CD4-positive, alpha-beta T cell treated with Interleukin-10 for 1 hour (primary cell): ENCODE measurements at regions not wholly inside any gene's neighbourhood (a gene's known extent, or its start where the extent isn't known, plus 50 kb on each side); places are given as distances from the start of the nearest gene placed in this dataset.
"Not testable (repeated sequence)": the region's sequence is repeated elsewhere in the genome, so short reads cannot be mapped to it uniquely, and the experiment has no call there.

Experiments used
- DNase-seq: peaks from one replicate; pipeline ENCODE4 v3.0.0-alpha.2; 2020

DNA sequence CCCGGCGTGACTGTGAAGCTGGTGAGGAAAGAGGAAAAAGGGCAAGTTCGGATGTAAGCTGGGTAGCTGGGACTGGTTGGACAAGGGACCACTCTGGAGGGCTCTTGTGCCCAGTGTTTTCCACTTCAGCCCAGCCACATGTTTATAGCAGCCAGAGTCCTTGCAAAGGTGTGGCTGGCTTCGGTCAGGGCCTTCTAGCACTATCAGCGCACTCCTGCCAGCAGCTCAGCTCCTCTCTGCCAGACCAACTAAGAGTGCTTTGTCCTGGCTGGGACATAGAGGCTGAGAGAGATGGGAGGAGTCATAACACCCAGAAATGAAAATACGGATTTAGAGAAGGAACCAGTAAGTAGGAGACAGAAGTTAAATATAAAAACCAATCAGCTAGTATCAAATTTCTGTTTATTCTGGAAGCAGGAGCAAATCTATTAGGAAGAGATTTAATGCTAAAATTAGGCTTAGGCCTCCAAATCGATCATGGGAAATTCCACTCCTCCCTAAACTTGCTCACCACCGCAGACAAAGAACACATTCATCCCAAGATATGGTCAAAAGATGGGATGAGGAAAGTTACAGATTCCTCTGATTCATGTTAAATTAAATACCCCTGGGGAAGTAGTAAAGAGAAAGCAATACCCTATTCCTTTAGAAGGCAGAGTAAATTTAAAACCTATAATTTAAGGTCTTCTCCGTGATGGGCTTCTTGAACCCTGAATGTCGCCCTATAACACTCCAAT lies 135.0 kb downstream of the RALA start:
- no peak for DNase-seq

DNA sequence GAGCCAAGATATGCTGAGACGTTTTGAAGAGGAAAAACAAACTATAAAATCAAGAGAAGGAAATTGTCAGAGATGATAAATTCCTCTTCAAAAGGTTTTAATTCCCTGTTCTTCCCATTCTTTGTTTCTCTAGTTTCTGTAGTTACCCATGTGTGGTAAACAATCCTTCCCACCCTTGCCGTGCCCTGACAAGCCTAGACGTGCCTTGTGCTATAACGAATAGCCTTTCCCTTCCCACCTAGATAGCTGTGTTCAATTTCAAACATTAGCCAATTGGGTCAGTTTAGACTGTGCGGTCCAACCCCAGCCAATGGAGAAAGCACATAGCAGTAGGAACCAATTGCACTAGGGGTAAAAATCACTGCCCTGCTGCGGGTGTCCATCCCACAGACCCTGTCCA lies 138.1 kb downstream of the RALA start:
- DNase-seq: no peak

DNA sequence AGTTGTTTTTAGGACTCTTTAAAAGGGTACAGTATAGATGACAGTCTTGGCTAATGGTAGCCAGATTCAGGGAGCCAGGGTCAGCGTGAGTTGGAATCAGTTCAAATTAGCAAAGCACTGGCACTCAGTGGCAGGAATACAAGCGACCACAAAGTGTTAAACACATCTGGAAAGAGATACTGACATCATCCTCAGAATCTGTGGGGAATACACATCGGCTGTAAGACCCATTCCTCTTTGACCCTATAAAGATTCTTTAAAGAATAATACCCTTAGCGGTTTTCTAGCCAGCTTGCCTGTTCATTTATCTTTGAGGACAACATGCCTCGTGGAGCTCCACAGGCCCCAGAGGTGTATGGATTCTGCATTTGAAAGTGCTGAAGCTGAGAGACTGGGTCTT lies 139.1 kb downstream of the RALA start:
- not testable (repeated sequence) for DNase-seq

DNA sequence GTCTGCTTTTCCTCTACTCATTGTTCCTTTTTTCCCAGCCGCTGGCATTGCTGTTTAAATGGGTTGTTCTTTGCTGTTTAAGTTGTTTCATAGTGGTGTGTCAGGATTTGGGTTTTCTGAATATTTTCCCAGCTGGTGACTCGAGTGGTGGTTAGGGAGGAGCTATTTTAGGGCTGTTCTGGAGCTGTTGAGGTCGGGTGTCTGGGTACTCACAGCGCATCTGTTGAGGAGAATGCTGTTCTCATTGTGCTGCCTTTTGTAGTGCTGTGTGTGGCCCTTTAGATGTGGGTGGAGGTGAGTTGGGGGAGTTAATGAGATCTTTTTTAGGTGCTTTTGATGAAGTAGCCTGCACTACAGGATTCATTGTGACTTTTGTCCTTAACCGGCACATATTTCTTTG lies 139.5 kb downstream of the RALA start:
- not testable (repeated sequence) for DNase-seq

DNA sequence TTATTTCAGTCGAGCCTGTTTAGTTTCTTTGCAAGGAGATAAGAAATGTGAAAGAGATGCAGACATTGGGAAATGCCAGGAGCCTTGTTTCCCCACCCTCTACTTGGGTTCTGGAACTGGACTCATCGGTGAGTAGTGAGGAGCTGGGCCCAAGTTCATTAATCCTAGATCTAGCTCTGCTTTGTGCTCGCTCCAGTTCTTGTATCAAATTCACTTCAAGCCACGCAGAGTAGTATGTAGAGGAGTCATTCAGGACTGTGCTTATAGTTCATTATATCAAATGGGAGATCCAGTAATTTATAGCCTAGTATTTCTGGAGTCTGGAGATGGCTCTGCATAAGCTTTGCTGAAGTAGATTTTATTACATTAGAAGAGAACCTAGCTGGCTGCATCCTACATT lies 142.5 kb downstream of the RALA start:
- not testable (repeated sequence) for DNase-seq

DNA sequence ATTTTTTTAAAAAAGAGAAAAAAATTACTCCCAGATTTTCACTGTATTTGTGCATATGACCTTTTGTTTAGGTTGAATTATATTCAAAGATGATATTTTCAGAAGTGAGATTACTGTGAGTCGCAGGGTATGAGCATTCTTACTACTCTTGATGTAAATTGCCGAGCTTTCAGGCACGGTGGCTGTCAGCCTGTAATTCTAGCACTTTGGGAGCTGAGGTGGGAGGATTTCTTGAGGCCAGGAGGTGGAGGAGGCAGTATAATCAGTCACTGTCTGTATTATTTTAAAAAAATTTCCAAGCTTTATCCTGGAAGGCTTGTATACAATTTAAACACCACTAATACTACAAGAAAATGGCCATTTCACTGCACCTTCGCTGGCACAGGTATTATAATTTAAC lies 145.1 kb downstream of the RALA start:
- not testable (repeated sequence) for DNase-seq

DNA sequence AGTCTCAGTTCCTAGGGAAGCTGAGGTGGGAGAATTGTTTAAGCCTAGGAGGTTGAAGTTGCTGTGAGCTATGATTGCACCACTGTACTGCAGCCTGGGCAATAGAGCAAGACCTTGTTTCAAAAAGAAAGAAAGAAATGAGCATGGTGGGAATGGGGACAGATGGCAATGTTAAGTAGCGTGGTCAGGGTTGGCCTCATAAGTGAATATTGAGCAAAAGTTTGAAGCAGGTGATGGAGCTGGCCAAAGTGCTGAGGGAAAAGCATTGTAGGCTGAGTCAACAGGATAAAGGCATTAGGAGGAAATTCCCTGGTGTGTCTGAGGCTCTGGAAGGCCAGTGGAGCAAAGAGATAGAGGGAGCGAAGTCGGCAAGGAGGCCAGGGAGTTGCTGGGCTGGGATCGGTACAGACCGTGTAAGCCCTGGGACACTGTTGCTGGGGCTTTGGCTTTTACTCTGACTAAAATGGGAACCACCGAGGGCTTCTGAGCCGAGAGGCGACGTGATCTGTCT lies 151.0 kb downstream of the RALA start:
- not testable (repeated sequence) for DNase-seq

DNA sequence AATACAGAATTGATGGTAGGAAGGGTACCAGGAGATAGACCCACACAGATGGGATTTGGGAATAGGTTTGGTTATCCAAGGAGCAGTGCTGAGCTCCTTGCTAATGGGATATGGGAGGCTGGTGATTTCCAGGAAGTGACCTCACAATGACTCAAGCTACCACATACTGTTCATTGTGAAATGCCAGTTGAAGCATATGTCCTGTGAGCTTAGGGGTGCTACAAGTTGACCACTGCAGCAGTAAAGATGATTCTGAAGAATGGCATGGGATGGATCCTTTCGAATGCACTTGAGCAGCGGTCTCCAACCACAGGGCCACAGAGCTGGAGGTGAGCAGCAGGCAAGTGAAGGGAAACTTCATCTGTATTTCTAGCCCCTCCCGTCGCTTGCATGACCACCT lies 158.2 kb downstream of the RALA start:
- not testable (repeated sequence) for DNase-seq

DNA sequence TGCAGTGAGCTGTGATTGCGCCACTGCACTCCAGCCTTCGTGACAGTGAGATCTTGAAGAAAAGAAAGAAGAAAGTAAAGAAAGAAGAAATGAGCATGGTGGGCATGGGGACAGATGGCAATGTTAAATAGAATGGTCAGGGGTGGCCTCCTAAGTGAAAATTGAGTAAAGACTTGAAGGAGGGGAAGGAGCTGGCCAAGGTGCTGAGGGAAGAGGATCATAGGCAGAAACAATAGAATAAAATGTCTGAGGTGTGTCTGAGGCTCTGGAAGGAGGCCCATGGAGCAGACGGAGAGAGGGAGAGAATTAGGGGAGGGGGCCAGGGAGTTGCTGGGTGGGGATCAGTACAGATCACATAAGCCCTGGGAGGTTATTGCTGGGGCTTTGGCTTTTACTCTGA lies 163.1 kb downstream of the RALA start:
- not testable (repeated sequence) for DNase-seq

DNA sequence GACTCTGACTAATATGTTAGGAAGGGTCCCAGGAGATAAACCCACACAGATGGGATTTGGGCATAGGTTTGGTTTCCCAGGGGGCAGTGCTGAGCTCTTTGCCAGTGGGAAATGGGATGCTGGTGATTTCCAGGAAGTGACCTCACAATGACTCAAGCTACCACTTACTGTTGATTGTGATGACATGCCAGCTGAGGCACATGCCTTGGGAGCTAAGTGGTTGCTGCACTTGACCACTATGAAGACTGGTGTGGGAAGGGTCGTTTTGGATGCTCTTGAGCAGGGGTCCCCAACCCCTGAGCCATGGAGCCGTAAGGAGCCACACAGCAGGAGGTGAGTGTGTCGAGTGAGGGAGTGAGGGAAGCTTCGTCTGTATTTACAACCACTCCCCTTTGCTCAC lies 159.0 kb upstream of the CDK13 start:
- not testable (repeated sequence) for DNase-seq

DNA sequence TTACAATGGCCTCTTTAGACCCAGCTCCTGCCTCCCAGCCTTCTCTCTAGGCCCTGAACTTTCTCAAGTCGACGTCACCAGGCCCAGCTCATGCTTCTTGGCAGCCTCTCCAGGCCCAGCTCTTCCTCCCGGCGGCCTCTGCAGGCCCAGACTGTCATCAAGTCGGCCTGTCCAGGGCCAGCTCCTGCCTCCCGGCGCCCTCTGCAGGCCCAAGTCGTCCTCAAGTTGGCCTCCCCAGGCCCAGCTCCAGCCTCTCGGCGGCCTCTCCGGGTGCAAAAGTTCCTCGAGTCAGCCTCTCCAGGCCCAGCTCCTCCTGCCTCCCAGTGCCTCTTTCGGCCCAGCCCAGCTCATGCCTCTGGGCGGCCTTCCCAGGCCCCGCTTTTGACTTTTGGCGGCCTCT lies 158.1 kb upstream of the CDK13 start:
- DNase-seq: not testable (repeated sequence)

DNA sequence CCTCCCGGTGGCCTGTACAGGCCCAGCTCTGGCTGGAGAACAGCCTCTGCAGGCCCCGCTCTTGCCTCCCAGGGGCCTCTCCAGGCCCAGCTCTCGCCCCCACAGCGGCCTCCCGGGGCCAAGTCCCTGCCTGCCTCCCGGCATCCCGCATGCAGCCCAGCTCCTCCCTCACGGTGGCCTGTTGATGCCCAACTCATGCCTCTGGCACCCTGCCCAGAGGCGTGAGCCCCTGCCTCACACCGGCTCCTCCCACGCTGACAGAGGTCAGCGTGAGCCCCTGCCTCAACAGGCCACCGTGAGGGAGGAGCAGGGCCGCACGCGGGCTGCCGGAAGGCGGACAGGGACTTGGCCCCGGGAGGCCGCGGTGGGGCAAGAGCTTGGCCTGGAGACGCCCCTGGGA lies 157.0 kb upstream of the CDK13 start:
- not testable (repeated sequence) for DNase-seq

DNA sequence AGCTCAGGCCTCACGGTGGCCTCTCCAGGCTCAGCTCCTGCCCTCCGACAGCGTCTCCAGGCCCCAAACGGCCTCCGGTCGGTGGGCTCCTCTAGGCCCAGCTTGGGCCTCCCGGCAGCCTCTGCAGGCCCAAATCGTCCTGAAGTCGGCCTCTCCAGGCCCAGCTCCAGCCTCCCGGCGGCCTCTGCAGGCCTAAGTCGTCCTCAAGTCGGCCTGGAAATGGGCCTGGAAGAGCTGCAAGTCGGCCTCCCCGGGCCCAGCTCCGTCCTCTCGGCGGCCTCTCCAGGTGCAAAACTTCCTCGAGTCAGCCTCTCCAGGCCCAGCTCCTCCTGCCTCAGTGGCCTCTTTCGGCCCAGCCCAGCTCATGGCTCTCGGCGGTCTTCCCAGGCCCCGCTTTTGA lies 156.2 kb upstream of the CDK13 start:
- DNase-seq: not testable (repeated sequence)

DNA sequence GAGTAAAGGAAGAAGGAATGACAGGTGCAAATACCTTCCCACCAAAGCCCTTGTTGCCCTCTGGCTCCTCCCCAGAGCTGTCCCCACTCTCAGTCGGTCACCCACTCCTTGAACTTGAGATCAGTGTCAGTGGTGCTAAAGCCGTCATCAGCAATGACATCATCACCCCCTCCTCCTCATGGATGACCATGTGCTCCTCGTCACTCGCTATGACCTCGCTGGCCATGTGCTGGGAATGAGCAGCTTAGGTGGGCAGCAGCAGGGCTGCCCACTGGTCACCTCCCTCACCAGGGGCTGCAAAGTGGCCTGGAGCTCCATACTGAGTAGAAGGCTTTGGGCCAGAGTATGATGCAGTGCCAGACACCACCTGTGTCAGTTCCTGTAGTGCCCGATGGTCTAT lies 153.1 kb upstream of the CDK13 start:
- DNase-seq: not testable (repeated sequence)

DNA sequence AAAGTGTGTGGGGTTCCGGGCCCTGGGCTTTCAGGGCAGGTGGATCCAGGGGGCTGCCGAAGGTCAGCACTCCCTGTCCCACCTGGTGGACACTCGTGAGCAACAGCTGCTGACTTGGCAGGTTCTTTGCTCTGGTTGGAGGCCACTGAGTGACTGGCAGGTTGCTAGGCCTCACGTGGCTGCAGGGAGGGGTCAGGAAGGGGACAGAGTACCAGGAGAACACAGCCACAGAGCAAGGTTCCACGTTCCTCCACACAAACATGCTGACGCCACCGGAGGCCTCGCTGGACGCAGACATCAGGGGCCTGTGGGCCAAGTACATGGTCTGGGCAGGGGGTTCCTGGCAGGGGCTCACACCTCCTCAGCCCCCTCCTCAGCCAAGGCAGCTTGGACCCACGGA lies 152.0 kb upstream of the CDK13 start:
- DNase-seq: not testable (repeated sequence)

DNA sequence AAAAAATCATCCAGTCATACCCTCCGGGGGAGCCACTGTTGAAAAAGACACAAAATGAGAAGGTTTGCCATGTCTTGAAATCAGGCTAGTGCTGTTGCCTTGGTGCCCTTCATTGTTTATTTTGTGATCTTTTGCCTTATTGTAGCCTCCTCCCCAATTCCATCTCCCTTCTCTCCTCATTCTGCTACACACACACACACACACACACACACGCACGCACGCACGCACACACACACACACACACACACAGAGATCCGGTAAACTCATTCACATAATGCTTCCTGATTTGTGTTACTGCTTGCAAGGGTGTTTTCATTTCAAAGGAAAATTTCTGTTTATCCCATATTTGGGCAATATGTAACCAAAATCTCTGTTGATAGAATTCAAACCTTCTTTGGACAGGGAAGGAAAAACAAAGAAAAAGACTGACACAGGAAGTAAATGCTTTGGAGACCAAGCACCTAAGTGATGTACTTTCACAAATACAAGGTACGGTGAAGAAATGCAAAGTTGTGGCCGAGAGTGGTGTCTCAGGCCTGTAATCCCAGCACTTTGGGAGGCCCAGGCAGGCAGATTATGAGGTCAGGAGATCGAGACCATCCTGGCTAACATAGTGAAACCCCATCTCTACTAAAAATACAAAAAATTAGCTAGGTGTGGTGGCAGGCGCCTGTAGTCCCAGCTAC lies 141.1 kb upstream of the CDK13 start:
- no peak for DNase-seq

DNA sequence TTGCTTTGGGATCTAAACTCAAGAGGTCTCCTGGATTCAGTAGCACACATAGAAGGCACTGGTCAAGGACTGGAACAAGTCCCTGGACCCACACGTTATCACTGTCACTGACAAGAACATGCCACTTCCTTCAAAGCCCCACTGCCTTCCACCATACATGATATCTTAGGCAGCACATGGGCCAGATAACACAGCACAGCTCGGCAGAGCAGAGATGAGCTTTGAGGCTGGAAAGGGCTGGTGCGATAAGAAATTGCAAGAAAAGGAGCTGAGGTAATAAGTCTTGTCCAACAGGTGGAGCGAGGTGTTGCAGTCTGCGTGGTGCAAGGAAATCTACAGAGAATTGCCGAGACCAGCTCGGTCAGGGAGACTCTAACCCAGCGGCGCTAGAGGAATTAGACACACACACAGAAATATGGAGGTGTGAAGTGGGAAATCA lies 139.8 kb upstream of the CDK13 start:
- DNase-seq: no peak

DNA sequence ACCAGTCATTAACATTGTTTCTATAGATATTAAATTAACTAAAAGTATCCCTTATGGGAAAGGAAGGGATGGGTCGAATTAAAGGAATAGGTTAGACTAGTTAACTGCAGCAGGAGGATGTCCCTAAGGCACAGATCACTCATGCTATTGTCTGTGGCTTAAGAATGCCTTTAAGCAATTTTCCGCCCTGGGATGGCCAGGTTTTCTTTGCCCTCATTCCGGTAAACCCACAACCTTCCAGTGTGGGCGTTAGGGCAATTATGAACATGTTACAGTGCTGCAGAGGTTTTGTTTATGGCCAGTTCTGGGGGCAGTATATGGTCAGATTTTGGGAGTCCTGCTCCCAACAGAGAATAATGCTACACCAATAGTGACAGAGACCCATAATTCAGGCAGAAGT lies 139.3 kb upstream of the CDK13 start:
- DNase-seq: no peak

DNA sequence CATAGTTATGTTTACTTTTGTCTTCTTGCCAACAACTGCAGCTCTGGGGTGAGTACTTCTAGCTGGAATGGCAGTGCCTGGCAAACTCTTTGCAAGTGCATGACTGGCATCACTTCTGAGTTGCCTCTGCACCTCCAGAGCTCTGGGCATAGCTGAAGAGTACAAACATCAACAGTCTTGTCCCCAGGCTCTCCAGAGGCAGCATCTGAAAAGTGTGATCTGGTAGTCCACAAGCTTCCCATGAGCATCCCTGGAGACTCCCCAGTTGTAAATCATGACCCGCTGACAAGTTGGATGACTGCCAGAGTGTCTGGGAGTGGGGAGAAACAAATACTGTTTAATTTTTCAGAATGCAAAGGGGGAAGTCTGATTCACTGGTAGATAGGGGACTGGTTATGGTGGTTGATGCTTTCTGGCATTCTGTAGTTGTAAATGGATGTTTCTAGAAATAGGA lies 138.9 kb upstream of the CDK13 start:
- DNase-seq: no peak

DNA sequence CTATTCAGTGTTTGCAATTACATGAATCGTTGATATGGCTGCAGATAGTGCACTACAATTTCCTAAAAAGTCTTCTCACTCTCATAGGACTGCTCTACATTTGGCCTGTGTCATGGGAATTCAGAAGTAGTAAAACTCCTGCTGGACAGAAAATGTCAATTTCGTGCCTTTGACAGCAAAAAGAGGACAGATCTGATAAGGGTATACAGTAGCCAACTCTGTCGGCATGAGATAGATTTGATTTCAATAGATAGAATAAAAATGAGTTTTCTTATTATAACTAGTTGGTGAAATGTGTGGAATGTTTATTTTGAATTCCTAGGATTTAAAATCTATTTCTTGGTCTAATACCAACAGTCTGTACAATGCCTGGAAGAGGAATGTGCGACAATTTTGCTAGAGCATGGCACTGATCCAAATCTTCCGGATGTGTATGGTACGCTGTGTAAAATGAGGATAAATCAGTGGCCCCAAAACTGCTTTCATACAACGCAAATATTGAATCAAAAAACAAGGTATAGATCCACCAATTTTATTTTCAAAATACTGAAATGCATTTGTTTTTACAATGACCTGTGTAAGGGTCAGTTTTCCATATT lies 133.5 kb upstream of the CDK13 start:
- DNase-seq: no peak

DNA sequence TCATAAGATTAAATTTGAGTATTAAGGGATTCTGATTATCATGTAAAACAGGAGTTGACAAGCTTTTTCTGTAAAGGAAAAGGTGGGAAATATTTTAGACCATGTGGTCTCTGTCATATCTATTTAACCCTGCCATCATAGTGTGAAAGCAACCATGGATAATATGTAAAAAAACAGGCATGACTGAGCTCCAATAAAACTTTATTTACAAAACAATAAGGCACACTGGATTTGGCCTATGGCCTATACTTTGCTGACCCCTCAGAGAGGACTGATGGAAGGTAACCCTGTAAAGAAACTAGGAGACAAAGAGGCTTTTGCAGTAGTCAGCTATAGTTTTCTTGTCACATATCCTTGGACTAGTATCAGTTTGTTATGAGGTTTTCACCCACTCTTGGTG lies 130.5 kb upstream of the CDK13 start:
- DNase-seq: no peak

DNA sequence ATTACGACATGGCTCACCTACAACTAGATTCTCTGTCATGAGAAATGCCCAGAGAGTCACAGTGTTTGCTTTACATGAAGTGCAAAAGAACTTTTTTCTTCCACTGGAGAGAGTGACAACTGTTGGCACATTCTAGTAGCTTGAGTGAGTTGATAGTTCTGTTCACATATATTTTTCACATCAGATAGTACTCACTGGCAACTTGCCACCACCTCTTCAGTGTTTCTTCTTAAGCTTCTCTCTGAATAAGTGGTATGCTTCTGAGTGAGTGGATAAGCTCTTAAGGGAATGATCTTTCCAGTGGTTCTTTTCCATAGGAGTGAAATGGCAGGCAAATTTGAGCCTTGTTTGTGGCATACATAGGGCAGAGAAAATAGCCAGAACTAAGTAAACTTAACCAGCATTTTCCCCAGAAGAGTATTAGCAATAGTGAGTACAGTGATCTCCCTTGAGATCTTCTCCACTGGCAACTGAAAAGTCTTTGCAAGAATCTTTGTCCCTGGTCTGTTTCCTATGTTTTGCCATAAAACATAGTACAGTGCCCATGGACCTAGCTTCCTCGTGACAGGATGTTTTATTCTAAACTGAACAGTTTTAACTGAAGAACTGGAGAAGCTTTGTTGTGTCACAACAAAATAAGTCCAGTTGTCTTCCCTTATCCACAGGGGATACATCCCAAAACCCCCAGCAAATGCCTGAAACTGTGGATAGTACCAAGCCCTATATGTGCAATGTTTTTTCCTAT lies 125.4 kb upstream of the CDK13 start:
- no peak for DNase-seq

DNA sequence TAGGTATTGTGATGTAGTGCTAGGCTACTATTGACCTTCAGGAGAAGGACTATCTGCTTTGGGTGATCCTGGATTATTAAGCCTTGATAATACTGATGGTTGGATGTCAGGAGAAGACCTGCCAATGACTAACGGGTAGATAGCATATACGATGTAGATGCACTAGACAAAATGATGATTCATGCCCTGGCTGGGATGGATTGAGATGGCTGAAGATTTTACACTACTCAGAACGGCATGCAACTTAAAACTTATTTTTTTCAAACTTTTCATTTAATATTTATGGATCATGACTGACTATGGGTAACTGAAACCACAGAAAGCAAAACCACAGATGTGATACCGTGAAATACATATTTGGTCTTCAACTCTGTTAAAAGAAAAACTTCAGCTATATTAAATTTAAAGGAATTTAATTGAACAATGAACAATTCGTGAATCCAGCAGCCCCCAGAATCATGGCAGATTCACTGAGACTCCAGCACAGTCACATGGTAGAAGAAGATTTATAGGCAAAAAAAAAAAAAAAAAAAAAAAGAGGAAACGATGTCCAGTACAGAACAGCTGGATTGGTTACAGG lies 124.6 kb upstream of the CDK13 start:
- DNase-seq: no peak
